Activated T-helper 1 cell treated with anti-CD3 and anti-CD28 coated beads, Interleukin-12 subunit alpha, Interleukin-12 subunit beta, Interleukin-2, Interleukin-4 antibody, amounts not matched to agents 30 ng/mL and 10 ng/mL and 1 ng/mL, durations not matched to agents 14 hours and 24 hours and 36 hours (primary cell): ENCODE measurements at regions not wholly inside any gene's neighbourhood (a gene's known extent, or its start where the extent isn't known, plus 50 kb on each side); places are given as distances from the start of the nearest gene placed in this dataset.

ENCODE experiments used
- DNase-seq: peaks from one replicate; pipeline ENCODE4 v3.0.0; 2021; ENCODE audit warnings: low spot score
- H3K27ac Mint-ChIP-seq: one replicate; pipeline ENCODE4 v1.8.0; 2021; ENCODE audit warnings: mild to moderate bottlenecking, mixed read lengths
- H3K27me3 Mint-ChIP-seq: one replicate; pipeline ENCODE4 v1.8.0; 2022; ENCODE audit warnings: mild to moderate bottlenecking, moderate library complexity, mixed read lengths; ENCODE audit not compliant: insufficient read depth
- H3K36me3 Mint-ChIP-seq: one replicate; pipeline ENCODE4 v1.8.0; 2021; ENCODE audit warnings: low read depth, mixed read lengths
- H3K4me1 Mint-ChIP-seq: one replicate; pipeline ENCODE4 v1.8.0; 2021; ENCODE audit warnings: low read depth, mixed read lengths
- H3K4me3 Mint-ChIP-seq: one replicate; pipeline ENCODE4 v1.8.0; 2021; ENCODE audit warnings: mild to moderate bottlenecking, moderate library complexity, mixed read lengths
- H3K9me3 Mint-ChIP-seq: one replicate; pipeline ENCODE4 v1.8.0; 2021; ENCODE audit warnings: mixed read lengths
- intact Hi-C: fragments of 100-400 bp; cut with micrococcal nuclease; formaldehyde crosslinking; loops from one replicate; pipeline ENCODE4 v1.15.1; 2024

DNA sequence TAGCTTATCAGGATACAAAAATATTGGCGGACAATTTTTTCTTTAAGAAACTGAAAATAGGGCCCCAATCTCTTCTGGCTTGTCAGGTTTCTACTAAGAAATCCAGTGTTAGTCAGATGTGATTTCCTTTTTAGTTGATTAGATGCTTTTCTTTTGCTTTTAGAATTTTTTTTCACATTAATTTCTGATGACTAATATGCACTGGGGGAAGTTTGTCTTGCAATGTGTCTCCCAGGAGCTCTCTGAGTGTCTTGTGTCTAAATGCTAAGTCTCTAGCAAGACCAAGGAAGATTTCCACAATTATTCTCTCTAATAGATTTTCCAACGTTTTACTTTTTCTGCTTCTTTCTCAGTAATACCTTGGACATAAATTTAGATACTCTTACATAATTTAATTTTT, 559.8 kb upstream of the TYRP1 start:
- Mint-ChIP-seq H3K9me3 (peaks cover 38% of the 10 kb centered on the region), H3K4me1 (no peaks in the 10 kb centered on the region), H3K27ac (no peak overlapping the region), H3K27me3 (no peaks in the 10 kb centered on the region), H3K4me3 (no peak overlapping the region), H3K36me3 (no peaks in the 10 kb centered on the region)
- intact Hi-C loops: no loop called here
- no peak for DNase-seq

DNA sequence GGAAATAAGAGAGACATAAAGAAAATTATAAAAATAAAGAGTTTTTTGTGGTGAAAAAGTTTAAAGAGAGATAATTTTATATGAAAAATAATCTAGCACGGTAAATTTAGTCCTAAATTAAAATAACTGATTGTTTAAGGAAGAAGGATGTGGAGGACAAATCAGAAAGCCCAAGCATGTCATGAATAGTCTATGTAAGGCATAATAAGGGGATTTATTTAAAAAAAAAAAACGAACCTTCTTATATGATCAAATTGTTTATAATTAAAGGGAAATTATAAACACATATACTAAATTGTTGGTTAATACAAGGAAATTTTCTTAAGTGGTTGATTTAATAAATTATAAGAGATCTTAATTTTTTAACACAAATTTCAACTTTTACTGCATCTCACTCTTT, 551.8 kb upstream of the TYRP1 start:
- no peak for DNase-seq
- peaks cover 34% of the 10 kb centered on the region for H3K9me3 Mint-ChIP-seq
- H3K36me3 Mint-ChIP-seq: no peaks in the 10 kb centered on the region
- no peak overlapping the region for H3K4me3 Mint-ChIP-seq
- intact Hi-C loops: no loop called here
- H3K27me3 Mint-ChIP-seq: no peaks in the 10 kb centered on the region
- H3K4me1 Mint-ChIP-seq: no peaks in the 10 kb centered on the region
- no peak overlapping the region for H3K27ac Mint-ChIP-seq

DNA sequence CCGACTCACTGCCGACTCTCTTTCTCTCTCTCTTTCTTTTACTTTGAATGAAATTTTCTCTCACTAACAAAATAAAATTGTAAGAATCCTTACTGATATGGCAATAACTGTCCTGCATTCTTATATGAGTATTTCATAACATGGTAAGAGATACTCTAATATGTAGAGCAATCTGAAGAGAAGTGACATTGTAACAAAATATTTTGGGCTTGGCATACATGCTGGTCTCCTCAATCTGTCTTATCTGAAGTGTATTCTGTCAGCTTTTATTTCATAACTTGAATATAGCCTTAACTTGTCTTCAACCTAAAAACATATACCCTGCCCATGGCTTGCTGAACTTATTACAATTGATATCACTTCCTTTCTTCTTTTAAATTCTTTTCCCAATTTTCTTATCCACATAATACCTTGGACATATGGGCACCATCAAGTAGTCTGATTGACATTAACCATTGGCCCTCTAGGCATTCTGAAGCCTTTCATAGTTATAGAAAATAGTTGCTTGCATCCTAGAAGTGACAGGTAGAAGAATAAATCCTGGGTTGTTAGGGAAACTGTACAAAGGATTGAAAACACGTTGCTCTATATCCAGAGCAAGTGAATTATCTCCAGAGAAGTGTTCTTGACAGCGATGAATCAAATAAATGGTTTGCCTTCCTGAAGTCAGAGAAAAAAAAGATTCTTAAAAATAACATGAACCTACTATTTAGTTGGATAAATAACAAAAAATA, 537.6 kb upstream of the TYRP1 start:
- no peaks in the 10 kb centered on the region for H3K36me3 Mint-ChIP-seq
- no peak overlapping the region for H3K27ac Mint-ChIP-seq
- H3K27me3 Mint-ChIP-seq: no peaks in the 10 kb centered on the region
- H3K9me3 Mint-ChIP-seq: peaks cover 12% of the 10 kb centered on the region
- intact Hi-C loops: no loop called here
- H3K4me3 Mint-ChIP-seq: no peak overlapping the region
- DNase-seq: no peak
- H3K4me1 Mint-ChIP-seq: no peaks in the 10 kb centered on the region

DNA sequence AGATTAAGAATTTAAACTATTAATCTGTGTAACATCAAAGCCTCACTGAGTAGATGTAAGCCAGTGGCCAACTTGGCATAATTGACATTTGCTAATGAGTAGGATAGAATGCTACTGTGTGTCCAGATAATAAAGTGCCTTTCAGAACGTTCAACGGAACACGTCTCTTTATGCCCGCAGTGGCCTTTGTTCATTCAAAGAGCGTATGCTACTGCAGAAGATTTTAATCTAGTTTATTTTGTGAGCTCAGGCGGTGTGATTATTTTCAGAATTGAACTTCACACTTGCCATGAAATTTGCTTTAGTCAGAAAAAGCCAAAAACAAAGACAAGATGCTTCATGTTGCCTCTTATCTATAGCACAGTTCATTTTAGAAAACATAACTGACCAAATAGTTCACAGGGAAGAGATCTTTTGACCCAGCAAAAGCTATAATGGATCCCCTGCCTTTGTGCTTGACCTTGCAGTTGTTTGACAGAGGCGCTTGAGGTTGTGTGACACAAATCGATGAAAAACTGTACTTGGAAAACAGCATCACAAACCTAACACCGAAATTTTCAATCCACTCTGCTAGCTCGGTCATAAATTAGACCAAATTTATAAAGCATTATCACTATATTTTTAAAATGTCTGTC, 530.9 kb upstream of the TYRP1 start:
- Mint-ChIP-seq H3K4me3 (no peak overlapping the region), H3K27ac (no peak overlapping the region), H3K4me1 (no peaks in the 10 kb centered on the region), H3K36me3 (no peaks in the 10 kb centered on the region), H3K27me3 (no peaks in the 10 kb centered on the region), H3K9me3 (peaks cover 12% of the 10 kb centered on the region)
- no peak for DNase-seq
- intact Hi-C loops: no loop called here

DNA sequence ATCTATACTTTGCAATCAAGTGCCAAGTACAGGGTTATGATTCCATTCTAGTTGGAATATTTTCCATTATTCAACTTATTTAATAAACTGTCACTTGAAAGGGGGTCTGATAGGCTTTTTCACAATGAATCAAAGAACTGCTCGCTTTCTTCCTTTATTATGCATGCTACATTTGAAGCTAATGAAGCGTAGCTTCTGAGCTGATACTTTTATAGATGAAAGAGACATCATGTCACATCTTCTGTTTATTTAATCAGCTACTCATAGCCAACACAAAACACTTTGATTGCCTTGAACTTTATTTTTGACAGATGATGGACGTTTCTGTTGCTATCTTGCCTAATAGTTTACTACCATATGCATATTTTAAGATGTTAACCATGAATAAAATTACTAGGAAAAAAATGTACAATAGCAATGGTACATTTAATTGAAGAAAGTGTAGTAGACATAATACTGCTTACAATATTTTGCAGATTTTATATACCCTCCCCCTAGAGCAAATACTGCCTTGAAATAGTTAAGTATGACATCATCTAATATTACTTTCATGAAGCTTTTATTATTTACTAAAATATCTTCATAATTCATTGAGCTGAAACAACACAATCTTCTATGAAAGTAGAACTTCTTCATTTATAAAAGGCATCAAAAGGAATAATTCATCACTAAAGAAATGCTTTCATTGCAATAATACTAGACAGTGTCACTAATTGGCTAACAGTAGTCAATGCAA, 529.3 kb upstream of the TYRP1 start:
- H3K27ac Mint-ChIP-seq: no peak overlapping the region
- no peaks in the 10 kb centered on the region for H3K36me3 Mint-ChIP-seq
- intact Hi-C loops: no loop called here
- DNase-seq: no peak
- H3K27me3 Mint-ChIP-seq: no peaks in the 10 kb centered on the region
- H3K4me1 Mint-ChIP-seq: no peaks in the 10 kb centered on the region
- no peak overlapping the region for H3K4me3 Mint-ChIP-seq
- H3K9me3 Mint-ChIP-seq: peaks cover 17% of the 10 kb centered on the region

DNA sequence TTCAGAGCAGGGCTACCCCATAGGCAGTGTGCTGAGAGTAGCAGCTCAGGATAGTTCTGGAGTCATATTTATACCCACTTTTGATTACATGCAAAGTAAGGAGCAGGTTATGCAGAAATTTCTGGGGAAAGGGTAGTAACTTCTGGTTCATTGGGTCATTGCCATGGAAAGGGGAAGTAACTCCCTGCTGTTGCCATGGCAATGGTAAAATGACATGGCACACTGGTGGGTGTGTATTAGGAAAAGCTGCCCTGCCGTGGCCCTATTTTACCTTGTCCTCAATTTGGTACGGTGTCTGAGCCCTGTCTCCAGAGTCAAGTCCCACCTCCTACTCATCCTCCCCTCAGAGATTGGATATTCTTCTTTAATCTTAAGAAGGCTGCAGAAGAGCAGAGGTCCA, 526.7 kb upstream of the TYRP1 start:
- Mint-ChIP-seq H3K4me1 (no peaks in the 10 kb centered on the region), H3K27me3 (no peaks in the 10 kb centered on the region), H3K4me3 (no peak overlapping the region), H3K36me3 (no peaks in the 10 kb centered on the region), H3K27ac (no peak overlapping the region), H3K9me3 (peaks cover 20% of the 10 kb centered on the region)
- DNase-seq: no peak
- intact Hi-C loops: no loop called here

DNA sequence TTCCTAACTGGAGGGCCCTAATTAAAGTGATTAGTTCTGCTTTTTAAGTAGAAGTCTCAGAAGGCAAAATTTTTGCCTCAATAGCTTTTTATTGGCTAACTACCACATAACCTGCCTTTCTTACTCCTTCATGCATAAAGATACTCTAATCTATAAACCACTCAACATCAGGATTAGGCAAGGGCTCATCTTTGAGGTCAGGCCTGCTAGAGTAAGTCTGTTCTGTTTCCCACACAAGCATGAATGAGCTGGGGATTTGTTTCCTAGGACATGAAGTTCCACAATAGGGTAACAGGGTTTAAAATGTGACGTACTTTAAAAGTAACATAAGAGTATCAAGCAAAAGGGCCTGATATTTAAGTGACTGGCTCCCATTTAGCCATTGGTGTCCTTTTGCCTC, 522.7 kb upstream of the TYRP1 start:
- Mint-ChIP-seq H3K27me3 (no peaks in the 10 kb centered on the region), H3K27ac (no peak overlapping the region), H3K4me1 (no peaks in the 10 kb centered on the region), H3K4me3 (no peak overlapping the region), H3K9me3 (peaks cover 20% of the 10 kb centered on the region), H3K36me3 (no peaks in the 10 kb centered on the region)
- intact Hi-C loops: no loop called here
- no peak for DNase-seq

DNA sequence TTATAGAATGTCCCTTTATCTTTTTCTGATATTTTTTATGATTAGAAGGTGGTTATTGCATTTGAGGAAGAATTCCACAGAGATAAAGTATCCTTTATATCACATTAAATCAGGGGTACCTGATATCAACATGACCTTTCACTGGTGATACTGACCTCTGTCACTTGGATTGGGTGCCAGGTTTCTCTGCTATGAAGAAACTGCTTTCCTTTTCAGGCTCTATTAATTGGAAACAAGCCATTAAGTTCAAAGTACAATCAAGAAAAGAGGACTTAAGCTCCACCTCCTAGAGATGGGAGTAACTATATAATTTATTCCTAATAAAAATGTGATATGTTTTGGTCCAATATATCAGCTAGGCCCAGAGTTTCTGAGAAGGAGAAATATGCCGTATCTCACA, 514.6 kb upstream of the TYRP1 start:
- Mint-ChIP-seq H3K4me1 (no peaks in the 10 kb centered on the region), H3K27ac (no peak overlapping the region), H3K9me3 (peaks cover 16% of the 10 kb centered on the region), H3K36me3 (no peaks in the 10 kb centered on the region), H3K4me3 (no peak overlapping the region), H3K27me3 (no peaks in the 10 kb centered on the region)
- DNase-seq: no peak
- intact Hi-C loops: no loop called here

DNA sequence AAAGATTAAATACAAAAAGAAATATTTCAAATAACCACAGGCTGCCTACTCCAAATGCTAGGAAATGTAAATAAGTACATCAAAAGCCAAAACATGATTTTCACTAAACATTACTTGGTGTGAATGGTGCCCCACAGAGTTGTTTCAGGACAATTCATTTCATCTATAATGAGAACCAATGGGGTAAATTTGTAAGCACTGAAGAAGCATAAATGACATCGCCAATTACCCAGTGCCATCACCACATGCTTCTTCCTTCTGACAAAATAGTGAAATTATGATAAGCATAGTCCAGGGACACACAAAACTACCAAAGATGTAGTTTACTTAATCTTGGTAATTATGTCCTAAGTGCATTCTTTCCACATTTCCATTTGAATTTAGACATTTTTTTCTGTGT, 510.4 kb upstream of the TYRP1 start:
- Mint-ChIP-seq H3K4me1 (no peaks in the 10 kb centered on the region), H3K27ac (no peak overlapping the region), H3K4me3 (no peak overlapping the region), H3K36me3 (no peaks in the 10 kb centered on the region), H3K9me3 (peaks cover 26% of the 10 kb centered on the region), H3K27me3 (no peaks in the 10 kb centered on the region)
- intact Hi-C loops: no loop called here
- no peak for DNase-seq

DNA sequence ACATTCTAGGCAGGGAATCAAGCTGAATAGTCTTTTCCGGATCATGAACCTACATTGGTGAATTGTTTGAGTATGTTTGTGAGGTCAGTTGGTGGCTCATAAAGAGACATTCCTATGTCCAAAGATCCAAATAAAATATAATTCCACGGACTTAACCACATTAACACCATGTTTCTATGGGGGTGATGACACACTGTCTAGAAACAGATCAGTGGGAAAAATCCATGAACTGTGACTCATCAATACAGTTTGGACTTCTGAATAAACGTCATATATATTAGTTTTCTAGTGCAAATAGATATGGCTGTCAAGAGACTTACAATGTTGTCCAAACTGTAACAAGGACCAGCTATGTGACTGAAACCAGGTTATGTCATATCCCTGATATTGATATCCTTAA, 509.9 kb upstream of the TYRP1 start:
- H3K27ac Mint-ChIP-seq: no peak overlapping the region
- no peak for DNase-seq
- H3K4me3 Mint-ChIP-seq: no peak overlapping the region
- H3K36me3 Mint-ChIP-seq: no peaks in the 10 kb centered on the region
- H3K4me1 Mint-ChIP-seq: no peaks in the 10 kb centered on the region
- H3K27me3 Mint-ChIP-seq: no peaks in the 10 kb centered on the region
- intact Hi-C loops: no loop called here
- peaks cover 26% of the 10 kb centered on the region for H3K9me3 Mint-ChIP-seq

DNA sequence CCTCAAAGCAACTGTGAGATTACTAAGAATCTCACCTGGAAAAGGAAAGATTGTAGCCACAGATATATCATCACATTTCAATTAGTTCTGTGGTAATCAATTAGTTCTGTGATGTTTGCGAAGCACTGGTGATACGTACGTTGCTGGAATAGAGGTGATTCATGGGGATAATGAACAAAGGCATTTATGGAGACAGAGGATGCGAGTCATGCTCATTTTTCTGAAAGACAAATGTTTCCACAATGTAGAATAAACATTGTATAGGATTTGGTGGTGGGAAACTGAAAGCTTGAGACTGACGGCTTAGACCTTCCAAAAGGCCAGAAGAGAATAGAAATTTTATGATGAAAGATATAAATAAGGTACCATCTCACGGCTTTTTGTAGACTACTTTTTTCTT, 507.3 kb upstream of the TYRP1 start:
- Mint-ChIP-seq H3K27me3 (no peaks in the 10 kb centered on the region), H3K27ac (no peak overlapping the region), H3K9me3 (peaks cover 25% of the 10 kb centered on the region), H3K36me3 (no peaks in the 10 kb centered on the region), H3K4me3 (no peak overlapping the region), H3K4me1 (no peaks in the 10 kb centered on the region)
- intact Hi-C loops: no loop called here
- no peak for DNase-seq

DNA sequence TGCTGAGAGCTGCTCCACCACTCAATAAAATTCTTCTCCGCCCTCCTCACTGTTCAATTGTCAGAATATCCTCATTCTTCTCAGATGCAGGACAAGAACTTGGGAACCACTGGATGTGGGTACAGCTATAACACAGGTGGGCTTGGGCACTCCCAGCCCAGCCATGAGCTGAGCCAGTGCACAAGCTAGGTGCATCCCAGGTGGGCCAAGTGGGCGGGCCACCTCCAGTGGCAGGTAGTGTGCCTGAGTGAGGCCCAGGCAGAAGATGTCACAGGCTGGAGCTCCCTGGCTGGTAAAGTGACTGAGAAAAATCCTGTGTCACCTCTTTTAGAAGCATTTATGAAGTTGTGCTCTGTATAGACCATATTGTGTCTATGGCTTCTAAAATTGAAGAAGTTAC, 501.6 kb upstream of the TYRP1 start:
- H3K36me3 Mint-ChIP-seq: no peaks in the 10 kb centered on the region
- no peaks in the 10 kb centered on the region for H3K4me1 Mint-ChIP-seq
- intact Hi-C loops: no loop called here

DNA sequence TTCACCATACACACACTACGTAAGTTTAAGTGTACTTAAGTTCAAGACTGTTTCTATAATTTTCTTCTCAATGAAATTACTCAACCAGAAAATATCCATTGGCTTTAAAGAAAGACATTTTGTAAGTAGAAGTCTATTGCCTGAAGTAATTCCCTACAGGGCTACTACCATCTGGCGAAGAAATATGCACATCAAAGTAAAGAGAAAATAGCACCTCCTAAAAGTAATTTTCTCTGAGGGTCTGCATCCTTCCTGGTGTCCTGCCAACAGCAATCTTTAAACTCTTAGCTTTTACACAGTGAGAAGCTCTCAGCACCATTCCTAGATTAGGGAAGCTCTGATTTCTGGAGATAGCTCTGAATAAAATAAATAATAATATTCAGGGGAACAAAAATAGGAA, 498.5 kb upstream of the TYRP1 start:
- Mint-ChIP-seq H3K27me3 (no peaks in the 10 kb centered on the region), H3K36me3 (no peaks in the 10 kb centered on the region), H3K4me1 (no peaks in the 10 kb centered on the region), H3K27ac (no peak overlapping the region), H3K9me3 (peaks cover 28% of the 10 kb centered on the region), H3K4me3 (no peak overlapping the region)
- no peak for DNase-seq
- intact Hi-C loops: no loop called here

More for the DNA sequence above, 501.6 kb upstream of the TYRP1 start:
- Mint-ChIP-seq H3K4me3 (no peak overlapping the region), H3K27ac (no peak overlapping the region), H3K9me3 (peaks cover 35% of the 10 kb centered on the region), H3K27me3 (no peaks in the 10 kb centered on the region)
- no peak for DNase-seq
